ENCODE measurements at regions not wholly inside any gene's neighbourhood (a gene's known extent, or its start where the extent isn't known, plus 50 kb on each side); places are given as distances from the start of the nearest gene placed in this dataset.
"Not testable (repeated sequence)": the region's sequence is repeated elsewhere in the genome, so short reads cannot be mapped to it uniquely, and the experiment has no call there.

DNA sequence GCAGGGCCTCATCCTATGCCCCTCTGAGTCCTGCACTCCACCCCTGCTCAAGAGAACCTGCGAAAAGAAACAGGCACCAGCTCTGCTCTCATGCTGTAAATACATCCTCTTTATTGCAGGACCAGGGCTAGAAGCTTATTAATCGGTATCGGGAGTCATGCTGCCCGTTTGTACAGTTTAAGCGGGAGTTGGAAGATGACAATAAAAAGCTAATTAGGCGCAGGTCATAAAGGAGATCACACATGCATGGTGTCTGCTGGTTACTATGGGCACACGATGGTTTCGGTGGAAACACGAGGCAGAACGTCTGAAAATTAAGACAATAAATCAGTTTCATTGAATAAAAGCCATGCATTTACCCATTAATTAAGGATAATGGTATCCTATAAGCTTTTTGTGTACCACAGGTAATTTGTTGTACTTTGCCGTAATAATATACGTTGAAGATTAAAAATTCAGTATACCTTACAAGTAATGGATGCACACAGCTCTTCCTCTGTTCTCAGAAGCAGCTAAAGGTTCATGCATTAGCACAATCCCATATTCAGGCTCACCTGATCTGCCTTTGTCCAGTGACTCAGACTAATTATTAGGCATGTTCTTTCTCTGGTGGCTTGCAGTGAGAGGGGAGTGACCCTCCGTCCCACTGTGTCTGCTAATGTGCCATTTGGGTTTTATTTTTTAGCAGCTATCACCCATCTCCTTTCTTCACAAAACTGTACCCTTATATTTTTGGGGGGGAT lies 406.0 kb downstream of the TSHZ3 start:
- no peak for DNase-seq (ENCODE audit: low spot score)

DNA sequence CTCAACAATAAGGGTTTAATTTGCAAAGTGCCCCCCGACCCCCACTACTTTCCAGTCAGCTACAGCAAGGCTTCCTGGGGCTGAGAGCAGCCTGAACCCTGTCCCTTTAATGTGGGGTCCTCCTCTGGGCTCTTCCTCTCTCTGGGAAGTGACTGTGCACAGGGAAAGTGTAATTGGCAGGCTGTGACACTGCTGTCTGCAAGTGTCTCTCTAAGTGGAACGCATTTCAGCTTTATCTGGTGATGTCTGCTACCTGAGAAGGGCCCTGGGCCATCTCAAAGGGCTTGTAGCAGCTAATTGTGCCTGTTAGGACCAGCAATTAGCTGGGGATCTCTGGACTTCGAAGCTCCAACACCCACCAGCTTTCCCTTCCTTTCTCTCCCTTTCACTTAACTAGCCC lies 406.6 kb downstream of the TSHZ3 start:
- no peak for DNase-seq (ENCODE audit: low spot score)

DNA sequence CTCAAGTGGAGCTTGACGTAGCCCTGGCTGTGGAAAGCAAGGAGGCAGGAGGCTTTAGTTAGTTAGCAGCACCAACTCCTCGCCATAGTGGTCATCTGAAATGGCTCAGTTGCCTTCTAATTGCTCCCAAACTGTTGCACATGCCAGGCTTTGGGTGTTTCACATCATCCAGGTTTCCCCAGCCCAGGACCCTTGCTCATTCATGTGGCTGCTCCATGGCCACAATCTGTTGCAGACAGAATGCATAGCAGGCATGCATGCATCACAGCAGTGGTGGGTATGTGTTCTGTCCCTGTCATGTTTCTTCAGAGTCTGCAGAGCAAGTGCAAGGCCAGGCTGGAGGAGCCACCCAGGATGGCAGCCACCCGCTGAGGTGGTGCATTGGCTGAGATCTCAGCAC lies 407.6 kb downstream of the TSHZ3 start:
- DNase-seq (ENCODE audit: low spot score): no peak

DNA sequence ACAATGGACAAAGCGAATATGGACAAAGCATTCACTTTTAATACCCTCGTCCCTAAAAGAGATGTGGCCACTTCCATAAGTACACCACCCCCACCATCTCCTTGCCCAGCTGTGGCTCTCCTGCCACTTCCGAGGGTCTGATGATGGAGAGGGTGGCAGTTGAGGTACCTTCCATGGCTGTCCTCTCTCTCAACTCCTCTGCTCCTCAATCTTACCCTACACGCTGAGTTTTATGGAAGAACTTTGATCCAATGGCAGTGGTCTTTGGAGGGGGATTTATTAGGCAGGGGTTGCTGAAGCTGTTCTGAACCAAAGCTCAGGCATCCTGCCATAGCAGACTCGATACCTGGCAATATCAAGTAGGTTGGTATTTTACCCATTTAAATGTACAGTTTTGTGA lies 413.0 kb downstream of the TSHZ3 start:
- no peak for DNase-seq (ENCODE audit: low spot score)

DNA sequence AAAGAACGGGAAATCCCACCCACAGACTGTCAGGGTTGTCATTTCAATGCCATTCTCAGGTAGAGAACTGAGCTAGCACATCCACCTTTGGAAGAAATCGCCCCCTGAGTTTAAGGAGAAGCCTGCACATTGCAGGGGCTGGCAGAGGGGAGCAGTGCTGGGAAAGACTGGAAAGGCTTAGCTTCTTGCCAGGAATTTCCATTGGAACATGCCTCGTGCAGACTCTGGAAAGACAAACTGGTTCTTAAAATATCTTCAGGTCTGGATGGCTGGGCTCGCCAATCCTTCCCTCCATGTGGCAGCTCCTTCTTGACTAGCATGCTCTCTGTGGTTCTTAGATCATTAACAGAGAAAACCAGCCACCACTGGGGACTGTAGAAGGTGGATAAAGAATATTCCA lies 414.1 kb downstream of the TSHZ3 start:
- DNase-seq (ENCODE audit: low spot score): no peak

DNA sequence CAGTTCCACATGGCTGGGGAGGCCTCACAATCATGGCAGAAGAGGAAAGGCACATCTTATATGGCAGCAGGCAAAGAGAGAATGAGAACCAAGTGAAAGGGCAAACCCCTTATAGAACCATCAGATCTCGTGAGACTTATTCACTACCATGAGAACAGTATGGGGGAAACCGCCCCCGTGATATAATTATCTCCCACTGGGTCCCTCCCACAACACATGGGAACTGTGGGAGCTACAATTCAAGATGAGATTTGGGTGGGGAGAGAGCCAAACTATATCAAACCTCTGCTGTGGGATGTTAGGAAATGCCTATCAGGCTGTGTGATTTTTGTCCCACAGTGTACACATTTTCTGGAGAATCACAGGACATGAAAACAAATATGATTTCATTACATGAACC lies 415.8 kb downstream of the TSHZ3 start:
- not testable (repeated sequence) for DNase-seq (ENCODE audit: low spot score)

DNA sequence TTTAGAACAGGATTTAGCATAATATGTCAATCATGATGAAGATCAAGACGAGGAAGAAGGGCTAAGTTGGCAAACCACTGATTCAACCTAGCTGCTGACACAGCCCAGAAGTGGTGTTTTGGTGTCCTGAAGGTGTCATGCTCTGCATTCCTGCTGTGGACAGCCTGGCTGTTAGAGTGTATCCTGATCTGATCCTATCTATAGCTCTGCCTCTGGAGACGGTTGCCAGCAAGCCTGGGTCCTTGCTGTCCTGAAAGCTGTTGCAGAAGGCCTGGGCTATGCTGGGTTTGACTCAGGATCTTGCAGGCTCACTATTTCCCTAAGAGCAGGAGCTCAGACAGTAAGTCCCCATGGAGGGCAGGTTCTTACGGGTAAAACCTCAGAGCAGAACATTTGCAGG lies 416.4 kb downstream of the TSHZ3 start:
- DNase-seq (ENCODE audit: low spot score): no peak

DNA sequence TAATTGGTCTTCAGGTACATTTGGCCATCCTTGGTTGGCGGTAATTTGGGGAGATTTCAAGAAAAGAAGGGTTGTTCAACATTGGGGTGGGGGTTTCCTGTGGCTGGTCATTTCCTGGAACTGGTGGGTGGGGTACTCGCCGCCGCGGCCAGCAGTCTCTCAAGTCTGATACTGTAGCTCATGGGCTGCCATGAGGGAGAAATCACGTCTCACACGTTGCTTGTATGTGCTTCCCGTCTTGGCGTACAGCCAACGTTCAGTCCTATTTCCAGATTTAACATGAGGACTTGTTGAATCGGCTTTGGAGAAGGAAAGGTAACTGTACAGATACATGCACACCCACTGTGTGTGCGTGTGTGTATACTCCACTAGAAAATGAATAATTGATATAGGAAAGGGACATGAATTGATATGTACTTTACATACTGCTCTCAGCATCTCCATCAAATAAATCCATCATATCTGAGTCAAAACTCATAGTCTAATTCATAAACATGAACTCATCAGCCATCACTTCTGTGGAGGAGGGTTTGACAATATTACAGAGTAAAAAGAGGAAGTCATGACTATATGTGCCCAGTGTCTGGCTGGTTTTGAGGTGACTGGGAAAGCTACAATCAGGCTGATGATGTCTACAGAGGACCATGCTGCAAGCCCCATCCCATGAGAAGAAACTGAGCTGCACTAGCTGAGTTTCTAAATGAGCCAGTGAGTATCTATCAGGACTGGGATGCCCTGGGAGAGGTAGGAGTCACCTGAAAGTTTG lies 418.1 kb downstream of the TSHZ3 start:
- DNase-seq (ENCODE audit: low spot score): no peak

DNA sequence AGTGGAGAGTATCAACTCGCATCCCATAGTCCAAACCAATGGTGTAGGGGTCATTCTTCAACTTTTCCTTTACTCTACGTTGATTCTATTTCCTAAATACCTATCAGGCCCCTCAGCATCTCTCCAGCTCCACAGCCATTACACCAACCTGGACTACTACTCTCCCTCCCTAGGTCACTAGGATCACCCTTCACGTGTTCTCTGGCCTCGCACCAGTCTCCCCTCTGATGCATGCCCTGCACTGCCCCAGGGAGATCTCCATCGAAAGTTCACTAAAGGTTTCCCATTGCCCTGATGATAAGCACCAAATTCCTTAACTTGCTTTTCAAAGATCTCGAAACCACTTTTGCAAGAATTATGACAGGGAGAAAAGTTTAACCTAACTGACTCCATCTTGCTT lies 421.5 kb downstream of the TSHZ3 start:
- no peak for DNase-seq (ENCODE audit: low spot score)

DNA sequence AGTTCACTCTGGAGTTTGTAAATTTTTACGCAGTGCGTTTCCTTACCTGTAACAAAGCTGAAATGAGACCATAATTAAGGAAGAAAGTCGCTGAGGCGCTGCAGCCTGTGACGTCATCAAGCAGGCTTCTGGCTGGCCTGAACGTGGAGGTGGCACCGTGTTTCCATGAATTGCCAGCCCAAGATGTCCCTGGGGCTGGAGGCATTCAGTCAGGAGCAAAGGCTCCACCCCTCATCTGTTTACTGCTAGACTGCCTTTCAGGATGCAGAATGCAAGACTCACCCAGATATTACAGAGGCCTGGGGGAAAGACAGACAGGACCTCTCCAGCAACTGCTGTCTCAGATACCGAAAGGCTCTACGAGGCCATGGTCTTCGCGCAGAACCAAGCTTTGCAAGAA lies 424.6 kb downstream of the TSHZ3 start:
- no peak for DNase-seq (ENCODE audit: low spot score)

DNA sequence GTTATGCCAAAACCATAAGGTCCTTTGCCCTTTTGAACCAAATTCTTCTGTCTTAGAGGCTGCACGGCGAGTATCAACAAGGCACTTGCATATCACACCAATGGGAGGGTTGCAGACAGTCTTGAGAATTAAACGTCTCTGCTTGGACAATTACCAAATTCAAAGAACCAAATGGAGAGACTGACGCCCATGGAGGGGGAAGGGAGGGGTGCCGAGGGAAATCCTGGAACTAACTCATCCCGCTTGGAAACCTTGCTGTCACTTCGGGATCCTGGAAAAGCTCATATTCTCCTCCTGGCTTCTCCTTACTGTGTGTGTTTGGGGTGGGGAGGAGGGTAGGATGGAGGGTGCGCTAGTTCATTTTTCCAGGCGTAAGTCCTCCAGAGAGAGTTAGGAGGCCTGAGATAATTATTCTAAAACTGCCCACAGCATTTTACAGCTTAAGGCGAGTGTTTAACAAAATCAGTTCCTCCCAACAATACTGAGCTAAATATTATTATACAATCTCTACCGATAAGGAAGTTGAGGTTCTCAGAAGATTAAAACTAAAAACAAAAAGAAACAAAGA lies 425.1 kb downstream of the TSHZ3 start:
- DNase-seq (ENCODE audit: low spot score): no peak

DNA sequence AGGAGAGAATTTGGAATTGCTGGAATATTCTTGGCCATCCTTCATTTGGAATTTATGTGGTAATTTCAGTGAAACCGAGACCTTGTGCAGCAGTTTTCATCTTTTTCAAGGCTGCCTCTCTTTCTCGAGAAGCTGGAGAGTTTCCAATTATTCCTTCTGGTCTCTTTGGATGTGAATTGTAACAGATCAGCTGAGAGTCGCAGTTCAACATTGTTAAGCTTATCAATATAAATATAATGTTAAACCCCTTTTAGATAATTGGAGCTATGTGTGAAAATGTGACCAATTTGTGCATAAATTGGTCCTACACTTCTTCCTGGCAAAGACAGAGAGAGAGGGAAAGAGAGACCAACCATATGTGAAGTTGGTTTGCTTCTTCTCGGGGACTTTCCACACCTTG lies 425.6 kb downstream of the TSHZ3 start:
- DNase-seq (ENCODE audit: low spot score): no peak

DNA sequence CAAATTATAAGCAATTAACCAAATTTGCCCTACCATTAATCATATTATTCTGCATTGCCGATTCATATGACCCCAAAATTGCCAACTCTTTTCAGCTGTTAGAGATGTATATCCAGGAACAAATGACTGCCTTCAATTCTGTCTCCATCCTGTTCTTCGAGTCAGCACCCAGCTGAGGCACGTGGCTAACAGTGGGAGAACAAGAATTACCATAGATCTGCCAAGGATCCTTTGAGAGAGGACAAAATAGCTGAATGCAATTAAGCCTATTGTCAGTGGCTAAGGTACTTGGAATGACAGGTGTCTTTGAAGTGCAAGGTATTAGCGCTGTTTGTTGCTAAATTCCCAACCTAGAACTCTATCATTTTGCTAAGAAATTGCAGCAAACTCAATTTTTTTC lies 426.1 kb downstream of the TSHZ3 start:
- DNase-seq (ENCODE audit: low spot score): no peak

DNA sequence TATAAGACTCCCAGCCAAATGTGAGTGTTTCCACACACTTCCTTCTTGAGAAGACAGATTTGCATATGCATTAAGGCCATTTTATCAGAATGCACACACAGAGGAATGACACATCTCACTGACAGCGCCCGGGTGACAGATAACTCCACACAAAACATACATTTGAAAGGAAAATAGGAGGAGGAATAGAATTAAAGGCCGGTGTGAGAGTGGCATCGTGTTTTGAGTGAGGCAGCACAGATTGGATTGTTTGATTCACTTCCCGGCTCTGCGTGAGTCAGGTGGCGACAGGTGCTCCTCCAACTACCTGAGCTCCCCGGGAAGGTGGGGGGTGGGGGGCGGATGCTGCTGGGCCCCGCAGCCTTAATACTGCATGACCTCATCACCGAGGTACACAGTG lies 429.0 kb downstream of the TSHZ3 start:
- DNase-seq (ENCODE audit: low spot score): no peak

DNA sequence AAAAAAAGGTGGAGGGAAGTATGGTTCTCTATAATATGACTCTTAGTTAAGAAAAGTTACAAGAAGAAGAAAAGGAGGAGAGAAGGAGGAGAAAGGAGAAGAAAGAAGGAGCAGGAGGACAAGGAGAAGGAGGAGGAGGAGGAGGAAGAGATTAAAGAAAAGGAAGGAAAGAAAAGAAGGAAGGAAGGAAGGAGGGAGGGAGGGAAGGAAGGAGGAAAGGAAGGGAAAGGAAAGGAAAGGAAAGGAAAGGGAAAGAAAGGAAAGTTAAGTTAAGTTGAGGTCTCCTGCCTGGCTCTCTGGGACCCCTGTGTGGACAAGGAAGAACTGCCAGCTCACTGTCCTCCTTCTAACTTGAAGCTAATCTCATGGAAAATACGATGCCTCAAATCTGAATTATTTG lies 429.5 kb downstream of the TSHZ3 start:
- DNase-seq (ENCODE audit: low spot score): no peak

DNA sequence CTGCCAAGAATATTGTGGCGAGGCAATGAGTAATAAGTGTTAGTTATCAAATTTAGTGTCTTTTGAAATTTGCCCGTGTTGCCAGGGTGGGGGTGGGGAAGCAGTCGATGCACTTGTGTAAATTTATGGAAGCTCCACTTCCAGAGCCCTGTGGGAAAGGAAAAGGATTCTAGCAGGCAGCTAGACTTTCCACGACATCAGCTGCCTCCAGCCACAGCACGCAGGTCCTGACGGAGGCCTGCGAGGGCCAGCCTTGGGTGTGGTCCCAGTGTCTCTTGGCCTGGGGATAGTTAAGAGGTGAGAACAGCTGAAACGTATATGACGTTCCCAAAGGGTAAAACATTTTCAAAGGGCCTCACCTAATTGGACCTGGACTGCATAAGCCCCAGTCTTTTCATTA lies 433.0 kb downstream of the TSHZ3 start:
- DNase-seq (ENCODE audit: low spot score): no peak

DNA sequence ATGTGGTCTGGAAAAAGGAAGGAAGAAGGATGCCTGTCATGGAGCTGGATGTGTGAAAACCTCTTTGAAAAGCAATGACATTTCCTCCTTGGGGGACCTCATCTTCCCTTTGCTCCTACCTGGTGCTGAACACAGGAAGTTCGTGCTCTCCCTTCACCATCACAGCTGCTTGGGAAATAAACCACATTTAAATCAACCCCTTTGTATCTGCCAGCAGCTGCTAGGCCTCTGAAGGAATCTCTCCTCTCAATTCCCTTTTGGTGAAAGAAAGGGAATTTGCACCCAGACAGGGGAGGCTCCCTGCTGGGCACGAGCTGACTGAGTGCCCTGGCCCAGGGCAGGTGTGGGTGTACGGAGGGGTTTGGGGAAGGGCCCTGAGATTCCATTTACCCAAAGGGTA lies 437.7 kb downstream of the TSHZ3 start:
- DNase-seq (ENCODE audit: low spot score): no peak

DNA sequence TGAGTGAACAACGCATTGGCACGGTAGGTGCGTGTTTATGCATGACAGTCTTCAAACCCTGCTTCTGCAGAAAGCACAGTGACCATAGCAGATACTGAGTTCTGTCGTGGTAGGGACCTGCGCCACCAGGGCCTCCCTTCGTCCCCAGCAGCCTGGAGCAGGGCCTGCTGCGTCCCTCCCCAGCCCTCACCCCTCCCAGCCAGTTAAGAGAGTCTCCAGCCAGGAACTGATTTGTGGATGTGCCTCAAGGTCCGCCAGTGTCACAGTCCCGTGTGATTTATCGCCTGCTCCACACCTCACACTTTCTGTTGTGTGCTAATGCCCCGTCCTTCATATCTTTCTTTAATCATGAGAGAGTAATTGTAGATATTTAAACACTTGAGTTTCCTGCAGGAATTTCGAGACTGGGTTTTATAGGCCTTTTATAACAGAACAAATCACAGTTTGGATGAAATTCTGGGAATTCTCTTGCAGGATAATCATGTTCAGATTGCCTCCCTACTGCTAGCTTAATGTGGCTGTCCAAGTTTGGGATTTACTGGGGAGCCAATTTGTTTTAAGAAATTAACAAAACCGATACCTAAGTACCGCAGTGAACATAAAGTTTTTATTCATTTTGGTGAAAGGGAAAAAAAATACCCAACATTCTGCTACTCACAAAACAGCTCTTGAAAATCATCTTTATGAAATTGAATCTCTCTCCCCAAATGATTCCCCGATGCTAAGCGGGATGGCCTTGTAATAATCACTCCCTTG lies 438.6 kb downstream of the TSHZ3 start:
- no peak for DNase-seq (ENCODE audit: low spot score)

DNA sequence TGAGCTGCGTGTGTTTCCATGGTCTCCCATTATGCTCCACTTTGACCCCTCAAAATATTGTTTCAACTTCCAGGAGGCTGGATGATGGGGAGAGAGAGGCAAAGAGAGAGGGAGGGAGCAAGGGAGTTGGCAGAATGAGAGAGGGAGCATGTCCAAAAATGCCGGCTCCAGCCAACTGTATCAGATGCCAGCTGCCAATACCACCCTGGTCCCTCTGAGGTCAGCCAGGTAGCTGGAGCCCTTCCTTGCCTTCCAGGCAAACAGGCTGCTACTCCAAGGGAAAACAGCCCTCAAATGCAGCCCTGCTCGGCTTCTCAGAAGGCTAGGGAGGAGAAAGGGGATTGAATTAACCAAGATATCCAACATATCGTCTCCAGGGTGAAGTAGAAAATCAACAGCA lies 440.0 kb downstream of the TSHZ3 start:
- DNase-seq (ENCODE audit: low spot score): no peak

DNA sequence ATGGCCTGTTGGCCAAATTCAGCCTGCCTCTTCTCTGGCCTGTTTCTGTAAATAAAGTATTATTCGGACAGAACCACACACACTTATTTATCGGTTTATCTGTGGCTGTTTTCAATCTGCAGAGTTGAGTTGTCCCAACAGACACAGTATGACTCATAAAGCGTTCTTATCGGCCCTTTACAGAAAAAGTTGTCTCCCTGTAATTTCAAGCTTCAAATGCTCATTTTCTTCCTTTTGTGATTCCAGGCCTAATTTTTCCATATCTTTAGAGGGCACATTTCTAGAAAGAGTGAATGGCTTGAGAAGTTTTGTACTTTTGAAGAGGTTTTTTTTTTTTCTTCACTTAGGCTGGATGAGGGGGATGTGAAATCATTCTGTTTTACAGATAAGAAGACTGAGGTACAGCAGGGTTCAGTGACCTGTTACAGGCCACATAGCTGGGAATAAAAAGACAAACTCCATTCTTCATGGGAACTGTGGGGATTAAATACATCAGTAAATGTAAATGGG lies 440.9 kb downstream of the TSHZ3 start:
- no peak for DNase-seq (ENCODE audit: low spot score)

DNA sequence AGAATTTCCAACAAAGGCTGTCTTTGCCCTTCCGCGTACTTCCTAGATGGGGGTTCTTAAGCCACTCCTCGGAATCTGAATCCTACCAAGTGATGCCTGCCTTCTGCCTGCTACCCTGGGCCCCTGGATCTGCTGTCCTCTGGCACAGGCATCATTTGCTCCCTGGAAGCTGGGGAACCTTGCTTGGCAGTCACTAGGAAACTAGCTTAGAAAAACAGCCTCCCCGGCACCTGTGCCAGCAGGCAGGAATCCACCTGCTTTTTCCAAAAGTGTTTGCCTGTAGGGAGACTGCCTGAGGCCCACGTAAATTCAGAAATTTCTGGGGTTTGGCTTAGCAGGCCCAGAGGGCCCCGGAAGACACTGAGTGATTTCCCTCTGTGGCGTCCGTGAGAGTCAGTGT lies 442.4 kb downstream of the TSHZ3 start:
- DNase-seq (ENCODE audit: low spot score): no peak

DNA sequence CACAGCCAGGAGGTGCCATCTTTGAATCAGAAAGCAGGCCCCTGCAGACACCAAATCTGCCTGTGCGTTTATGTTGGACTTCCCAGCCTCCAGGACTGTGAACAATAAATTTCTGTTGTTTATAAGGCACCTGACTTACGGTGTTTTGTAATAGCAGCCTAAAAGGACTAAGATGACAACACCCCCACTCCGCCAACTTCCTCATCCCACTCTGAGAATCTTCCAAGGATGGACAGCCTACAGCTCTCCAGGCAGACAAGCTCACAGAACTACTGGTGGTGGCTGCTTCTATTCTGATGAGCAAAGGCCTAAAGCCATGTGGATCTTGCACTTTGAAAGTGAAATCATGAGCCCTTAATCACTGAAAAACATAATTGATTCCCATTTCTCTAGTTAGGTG lies 449.2 kb downstream of the TSHZ3 start:
- no peak for DNase-seq (ENCODE audit: low spot score)
